Left lung (tissue), 4 donors: ENCODE measurements at regions not wholly inside any gene's neighbourhood (a gene's known extent, or its start where the extent isn't known, plus 50 kb on each side); places are given as distances from the start of the nearest gene placed in this dataset.

ENCODE experiments used
- ATAC-seq: fragments of 200-7000 bp; cut with Tn5 transposase; one replicate; pipeline ENCODE4 v1.9.1; 2020; ENCODE audit warnings: moderate library complexity
- DNase-seq, 4 donors: peaks; one replicate each; pipeline ENCODE4 v3.0.0-alpha.2; 2013 to 2020
- H3K27ac ChIP-seq, 2 donors: fragments of 200-600 bp; sonication (generic) in 1 of 2; one replicate each; pipeline versions ENCODE4 v1.5.0 to v1.8.0; 2020 to 2021
- H3K27me3 ChIP-seq, 2 donors: fragments of 200-600 bp; sonication (generic) in 1 of 2; one replicate each; pipeline versions ENCODE4 v1.5.0 to v1.8.0; 2020 to 2021
- H3K36me3 ChIP-seq, 2 donors: fragments of 200-600 bp; sonication (generic) in 1 of 2; one replicate each; pipeline versions ENCODE4 v1.5.0 to v1.8.0; 2020 to 2021
- H3K4me1 ChIP-seq, 2 donors: fragments of 200-600 bp; one replicate each; pipeline ENCODE4 v1.8.0; 2021
- H3K4me3 ChIP-seq, 2 donors: fragments of 200-600 bp; sonication (generic) in 1 of 2; one replicate each; pipeline versions ENCODE4 v1.5.0 to v1.8.0; 2020 to 2021; ENCODE audit warnings: mild to moderate bottlenecking in 1 of 2
- H3K9me3 ChIP-seq, 2 donors: fragments of 200-600 bp; sonication (generic) in 1 of 2; one replicate each; pipeline versions ENCODE4 v1.5.0 to v1.8.0; 2020 to 2021
- intact Hi-C, 2 donors: fragments of 100-400 bp; cut with DNase I; formaldehyde crosslinking; loops; one replicate each; pipeline versions ENCODE4 v1.11.2 to v1.14.2; 2022
- TF ChIP-seq, protein P1 (sequence below), 2 donors: fragments of 200-600 bp; sonication (generic) in 1 of 2; IDR thresholded peaks; one replicate each; pipeline versions ENCODE4 v1.5.0 to v1.8.0; 2021; ENCODE audit warnings: antibody characterized with exemption in 2 of 2
- donor health status: DM: no; HTN: yes; CAD: no.
- donor health status: DM: no; HTN: no; CAD: no.

GRCh38 chr18:41600693-41601391 is 354.2 kb upstream of the PIK3C3 start:
- ATAC-seq = no peak
- intact Hi-C loops = no loop called here

GRCh38 chr18:41599466-41599865 is 355.6 kb upstream of the PIK3C3 start:
- no peak overlapping the region for H3K27ac ChIP-seq
- H3K4me3 ChIP-seq = no peak overlapping the region
- DNase-seq (peak in 2 of 4 donors; percentile 27 to 80), ATAC-seq (no peak)
- intact Hi-C loops = no loop called here
- no peaks in the 10 kb centered on the region for H3K36me3 ChIP-seq
- TF ChIP-seq, protein P1, sequence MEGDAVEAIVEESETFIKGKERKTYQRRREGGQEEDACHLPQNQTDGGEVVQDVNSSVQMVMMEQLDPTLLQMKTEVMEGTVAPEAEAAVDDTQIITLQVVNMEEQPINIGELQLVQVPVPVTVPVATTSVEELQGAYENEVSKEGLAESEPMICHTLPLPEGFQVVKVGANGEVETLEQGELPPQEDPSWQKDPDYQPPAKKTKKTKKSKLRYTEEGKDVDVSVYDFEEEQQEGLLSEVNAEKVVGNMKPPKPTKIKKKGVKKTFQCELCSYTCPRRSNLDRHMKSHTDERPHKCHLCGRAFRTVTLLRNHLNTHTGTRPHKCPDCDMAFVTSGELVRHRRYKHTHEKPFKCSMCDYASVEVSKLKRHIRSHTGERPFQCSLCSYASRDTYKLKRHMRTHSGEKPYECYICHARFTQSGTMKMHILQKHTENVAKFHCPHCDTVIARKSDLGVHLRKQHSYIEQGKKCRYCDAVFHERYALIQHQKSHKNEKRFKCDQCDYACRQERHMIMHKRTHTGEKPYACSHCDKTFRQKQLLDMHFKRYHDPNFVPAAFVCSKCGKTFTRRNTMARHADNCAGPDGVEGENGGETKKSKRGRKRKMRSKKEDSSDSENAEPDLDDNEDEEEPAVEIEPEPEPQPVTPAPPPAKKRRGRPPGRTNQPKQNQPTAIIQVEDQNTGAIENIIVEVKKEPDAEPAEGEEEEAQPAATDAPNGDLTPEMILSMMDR (IDR thresholded peaks at IDR 0.05) = no peak
- H3K4me1 ChIP-seq = no peaks in the 10 kb centered on the region
- H3K27me3 ChIP-seq = no peaks in the 10 kb centered on the region
- H3K9me3 ChIP-seq = no peaks in the 10 kb centered on the region

More at GRCh38 chr18:41600693-41601391, 354.2 kb upstream of the PIK3C3 start:
- no peak overlapping the region for H3K27ac ChIP-seq
- no peak overlapping the region for H3K4me3 ChIP-seq
- H3K36me3 ChIP-seq = no peaks in the 10 kb centered on the region
- no peak for DNase-seq
- TF ChIP-seq, protein P1 (IDR thresholded peaks at IDR 0.05) = no peak
- H3K27me3 ChIP-seq = no peaks in the 10 kb centered on the region
- H3K9me3 ChIP-seq = no peaks in the 10 kb centered on the region
- no peaks in the 10 kb centered on the region for H3K4me1 ChIP-seq

DNA sequence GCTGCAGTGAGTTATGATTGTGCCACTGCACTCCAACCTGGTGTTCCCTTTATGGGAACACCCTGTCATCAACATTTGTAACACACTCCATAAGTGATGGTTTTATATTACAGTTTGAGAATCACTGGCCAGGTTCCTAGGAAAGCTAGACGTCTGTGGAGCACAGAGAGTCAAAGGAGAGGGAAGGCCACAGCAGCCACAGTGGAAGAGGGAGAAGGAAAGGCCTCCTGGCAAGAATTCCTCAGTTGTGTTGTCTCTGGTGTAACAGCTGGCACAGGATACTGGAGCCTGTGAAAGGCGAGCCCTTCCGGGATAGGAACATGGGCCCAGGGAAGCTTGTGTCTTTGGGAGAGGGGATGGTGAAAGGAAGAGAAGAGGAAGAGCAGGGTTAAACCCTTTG is 360.5 kb upstream of the PIK3C3 start:
- no peaks in the 10 kb centered on the region for H3K36me3 ChIP-seq
- ATAC-seq = no peak
- H3K4me3 ChIP-seq = no peak overlapping the region
- H3K9me3 ChIP-seq = no peaks in the 10 kb centered on the region
- no peak overlapping the region for H3K27ac ChIP-seq
- H3K27me3 ChIP-seq = no peaks in the 10 kb centered on the region
- DNase-seq = no peak
- TF ChIP-seq, protein P1 (IDR thresholded peaks at IDR 0.05) = no peak
- intact Hi-C loops = no loop called here
- no peaks in the 10 kb centered on the region for H3K4me1 ChIP-seq

DNA sequence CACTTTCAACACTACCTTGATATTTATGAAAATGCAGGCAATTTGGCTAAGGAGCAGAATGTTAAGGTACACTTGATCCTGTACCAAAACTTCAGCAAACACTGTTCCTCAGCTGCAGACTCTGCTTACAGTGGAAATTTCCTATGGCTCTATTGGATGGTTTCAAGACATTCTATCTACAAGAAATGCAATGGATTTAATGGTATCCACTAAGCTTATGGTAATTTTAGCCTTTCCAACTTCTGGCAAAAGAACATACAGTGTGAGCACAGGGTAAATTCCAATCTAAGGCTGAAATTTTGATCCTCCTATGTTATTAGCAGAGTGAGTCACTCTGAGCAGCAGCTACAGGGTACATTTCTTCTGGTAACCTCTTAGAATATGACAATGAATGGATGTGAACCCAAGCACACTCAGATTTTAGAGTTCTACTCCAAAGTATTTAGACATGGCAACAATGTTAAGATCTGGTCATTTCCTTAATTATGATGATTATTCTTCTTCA is 361.8 kb upstream of the PIK3C3 start:
- DNase-seq = no peak
- no peaks in the 10 kb centered on the region for H3K4me1 ChIP-seq
- ATAC-seq = no peak
- no peak overlapping the region for H3K27ac ChIP-seq
- no peak overlapping the region for H3K4me3 ChIP-seq
- TF ChIP-seq, protein P1 (IDR thresholded peaks at IDR 0.05) = no peak
- intact Hi-C loops = no loop called here
- H3K36me3 ChIP-seq = no peaks in the 10 kb centered on the region
- H3K9me3 ChIP-seq = no peaks in the 10 kb centered on the region
- H3K27me3 ChIP-seq = no peaks in the 10 kb centered on the region

DNA sequence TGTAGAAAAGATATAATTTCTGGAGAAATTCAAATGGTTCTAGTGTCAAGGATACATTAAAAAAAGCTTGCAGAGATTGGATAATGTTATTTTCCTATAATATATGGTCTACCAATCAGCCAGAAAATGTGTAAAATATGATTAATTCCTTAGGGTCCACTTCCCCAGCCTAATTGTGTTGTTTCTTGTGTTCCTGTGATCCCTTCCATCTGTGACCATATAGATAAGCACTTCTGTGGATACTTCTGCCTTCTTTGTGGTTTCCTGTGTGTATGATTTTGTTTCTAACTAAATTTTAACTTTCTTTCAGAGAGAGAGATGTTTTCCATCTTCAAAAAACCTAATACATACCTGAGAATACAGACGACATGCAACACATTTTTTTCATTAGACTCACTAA is 367.1 kb upstream of the PIK3C3 start:
- DNase-seq (no peak), ATAC-seq (no peak)
- Histone ChIP-seq H3K27ac (no peak overlapping the region), H3K27me3 (no peaks in the 10 kb centered on the region), H3K36me3 (no peaks in the 10 kb centered on the region), H3K9me3 (no peaks in the 10 kb centered on the region), H3K4me1 (no peaks in the 10 kb centered on the region), H3K4me3 (no peak overlapping the region)
- intact Hi-C loops = no loop called here
- TF ChIP-seq, protein P1 (IDR thresholded peaks at IDR 0.05) = no peak
